ENCODE measurements at regions not wholly inside any gene's neighbourhood (a gene's known extent, or its start where the extent isn't known, plus 50 kb on each side); places are given as distances from the start of the nearest gene placed in this dataset.

DNA sequence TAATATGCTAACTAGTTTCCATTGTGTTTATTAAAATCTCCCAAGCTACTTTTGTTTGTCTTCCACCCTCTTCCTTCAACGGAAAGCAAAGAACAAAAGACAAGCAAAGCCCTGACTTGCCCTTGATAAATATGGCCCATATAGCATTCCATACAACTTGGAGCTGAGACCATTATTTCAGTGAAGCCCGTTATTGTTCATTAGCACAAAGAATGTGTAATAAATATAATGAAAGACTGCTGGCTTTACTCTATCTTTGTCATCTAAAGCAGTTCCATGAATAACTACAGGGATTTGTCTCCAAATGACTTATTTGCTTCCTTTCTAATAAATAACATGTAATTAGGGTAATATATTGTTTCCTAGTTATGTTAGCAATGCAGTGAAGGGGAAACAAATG is 270.7 kb upstream of the TLE4 start:
- no peak for DNase-seq

DNA sequence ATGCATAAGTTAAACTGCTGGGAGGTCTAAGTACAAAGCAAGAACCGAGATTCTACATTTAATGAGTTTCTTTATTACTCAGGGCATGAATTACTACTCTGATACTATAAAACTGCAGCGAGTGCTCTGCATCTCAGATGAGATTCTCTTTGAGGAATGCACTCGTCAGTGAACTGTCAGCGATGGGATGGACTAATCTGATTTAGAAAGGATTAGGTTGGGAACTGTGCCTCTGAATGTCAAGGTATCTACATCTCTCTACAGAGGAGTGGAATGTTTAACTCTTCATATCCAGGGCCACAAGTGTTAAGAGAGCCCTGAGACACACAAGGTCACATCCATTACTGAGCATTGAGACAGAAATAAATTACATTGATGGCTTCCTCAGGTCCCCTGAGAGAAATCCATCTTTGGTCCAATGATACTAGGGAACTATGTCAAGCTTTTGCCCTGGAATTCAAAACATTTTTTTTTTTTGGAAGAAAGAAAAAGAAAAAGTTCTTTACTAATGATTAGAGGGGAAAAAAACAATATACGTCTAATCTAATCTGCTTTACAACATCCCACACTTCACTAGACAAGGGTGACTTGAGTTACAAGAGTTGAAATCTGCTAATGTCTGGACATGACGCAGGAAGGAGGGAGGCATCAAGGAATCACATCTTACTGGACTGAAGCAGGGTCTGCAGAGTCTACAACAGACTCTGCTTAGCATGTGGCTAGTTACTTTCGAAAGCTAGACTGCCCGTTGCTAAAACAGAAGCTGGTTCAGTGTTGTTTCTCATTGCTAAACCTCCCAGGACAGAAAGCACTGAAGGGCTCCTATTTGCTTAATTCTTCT is 270.0 kb upstream of the TLE4 start:
- no peak for DNase-seq

DNA sequence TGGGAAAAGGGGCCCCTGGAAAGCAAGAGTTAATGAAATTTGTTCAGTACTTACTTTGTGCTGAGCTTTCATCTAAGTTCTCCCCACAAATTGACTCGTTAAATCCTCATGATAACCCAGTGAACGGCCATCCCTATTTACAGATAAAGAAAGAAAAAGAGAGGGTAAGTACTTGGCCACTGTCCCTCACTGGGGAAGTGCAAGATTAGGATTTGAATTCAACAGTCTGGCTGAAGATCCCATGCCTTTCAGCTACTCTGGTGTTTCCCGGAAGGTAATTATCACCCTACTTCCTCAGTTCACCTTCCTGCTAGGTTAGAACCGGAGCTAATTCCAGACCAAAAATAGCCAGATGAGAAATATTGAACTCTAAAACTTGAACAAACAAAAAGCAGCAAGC is 269.2 kb upstream of the TLE4 start:
- DNase-seq = no peak

GRCh38 chr9:79308012-79308411 is 263.8 kb upstream of the TLE4 start:
- no peak for DNase-seq

- no peak for DNase-seq
Observed at GRCh38 chr9:79312686-79313421, 258.9 kb upstream of the TLE4 start.

DNA sequence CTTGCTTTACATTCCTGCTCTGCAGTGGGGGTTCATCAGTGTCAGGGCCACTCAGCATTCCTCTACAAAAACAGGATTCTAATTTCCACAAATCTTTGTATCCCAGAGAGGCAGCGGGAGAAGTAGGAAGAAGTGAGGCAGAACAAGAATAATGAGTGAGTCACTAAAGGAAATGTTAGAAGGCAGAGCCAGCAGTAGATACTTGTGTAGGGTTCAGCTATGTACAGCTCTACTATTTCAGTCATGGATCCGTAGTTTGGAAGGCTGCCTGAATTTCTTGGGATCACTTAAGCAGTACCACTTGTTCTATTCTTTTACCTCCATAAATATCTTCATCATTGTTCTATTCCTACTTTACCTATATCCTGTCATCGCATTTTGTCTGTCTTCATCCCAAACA is 246.3 kb upstream of the TLE4 start:
- no peak for DNase-seq

- DNase-seq = no peak
Observed at GRCh38 chr9:79329861-79330260, 241.9 kb upstream of the TLE4 start.

GRCh38 chr9:79334001-79334400 is 237.8 kb upstream of the TLE4 start:
- DNase-seq = no peak

DNA sequence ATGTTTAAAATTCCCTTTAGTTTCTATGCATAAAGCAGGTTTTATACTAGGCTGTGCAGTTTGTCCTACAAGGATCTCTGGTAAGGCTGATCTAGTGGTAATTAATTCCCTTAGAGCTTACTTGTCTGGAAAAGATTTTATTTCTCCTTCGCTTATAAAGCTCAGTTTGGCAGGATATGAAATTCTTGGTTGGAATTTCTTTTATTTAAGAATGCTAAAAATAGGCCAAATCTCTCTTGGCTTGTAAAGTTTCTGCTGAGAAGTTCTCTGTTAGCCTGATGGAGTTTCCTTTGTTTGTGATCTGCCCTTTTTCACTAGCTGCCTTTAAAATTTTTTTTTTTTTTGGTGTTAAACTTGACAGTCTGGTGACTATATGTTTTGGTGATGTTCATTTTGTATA is 237.1 kb upstream of the TLE4 start:
- no peak for DNase-seq

DNA sequence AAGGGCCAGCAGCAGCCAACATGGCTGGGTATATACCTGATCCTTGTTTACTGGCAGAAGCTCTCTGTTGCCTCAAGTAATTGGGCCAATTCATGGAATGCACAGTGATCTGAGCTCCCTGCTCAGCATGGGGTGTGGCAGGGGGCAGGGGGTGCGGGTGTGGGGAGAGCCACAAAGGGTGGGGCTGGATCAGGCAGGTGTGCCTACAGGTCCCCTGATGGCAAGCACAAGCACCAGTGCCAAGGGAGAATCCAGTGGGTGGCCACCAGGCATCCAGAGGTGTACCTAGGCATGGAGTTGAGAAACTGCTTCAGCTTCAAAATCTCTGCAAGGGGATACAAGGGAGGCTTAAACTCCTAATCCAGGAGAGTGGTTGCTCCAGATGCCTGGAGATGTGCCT is 235.8 kb upstream of the TLE4 start:
- DNase-seq = no peak

DNA sequence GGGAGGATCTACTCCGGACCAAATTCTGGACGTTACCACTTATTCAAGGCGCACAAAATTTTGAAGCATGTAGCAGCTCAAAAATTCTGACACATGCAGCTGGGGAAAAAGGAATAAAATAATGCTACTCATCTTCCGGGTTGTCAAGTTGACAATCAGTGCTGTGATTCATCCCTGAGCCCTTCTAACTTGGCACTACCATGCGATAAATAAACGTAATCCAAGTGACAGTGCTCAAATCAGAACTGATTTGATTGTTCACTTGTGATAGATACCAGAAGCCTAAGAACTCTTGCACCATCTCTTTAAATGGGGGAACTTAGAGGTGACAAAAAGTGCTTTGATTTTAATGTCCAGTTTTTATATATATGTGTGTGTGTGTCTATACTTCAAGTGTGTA is 230.2 kb upstream of the TLE4 start:
- DNase-seq = no peak

GRCh38 chr9:79346350-79347020 is 225.3 kb upstream of the TLE4 start:
- no peak for DNase-seq

- no peak for DNase-seq
Observed at GRCh38 chr9:79352322-79352721, 219.4 kb upstream of the TLE4 start.

GRCh38 chr9:79353856-79354520 is 217.8 kb upstream of the TLE4 start:
- DNase-seq = no peak

GRCh38 chr9:79357194-79357593 is 214.6 kb upstream of the TLE4 start:
- no peak for DNase-seq

DNA sequence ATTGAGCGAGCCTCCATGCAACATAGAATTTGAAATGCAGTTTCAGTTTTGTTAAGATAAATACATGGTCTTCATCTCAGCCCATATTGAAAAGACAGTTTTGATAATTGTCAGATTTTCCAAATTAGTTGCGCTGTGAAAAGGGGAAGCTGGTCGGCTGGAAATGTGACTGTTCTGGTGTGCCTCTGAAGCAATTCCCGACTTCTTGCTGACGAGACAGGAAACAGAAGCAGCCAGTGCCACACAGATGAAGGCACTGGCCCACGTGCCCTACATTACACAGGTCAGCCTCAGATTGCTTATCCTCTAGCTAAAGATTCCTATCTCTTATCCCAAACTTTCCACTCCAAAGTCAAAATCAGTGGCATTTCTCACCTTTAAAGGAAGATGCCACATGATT is 214.1 kb upstream of the TLE4 start:
- DNase-seq = no peak

DNA sequence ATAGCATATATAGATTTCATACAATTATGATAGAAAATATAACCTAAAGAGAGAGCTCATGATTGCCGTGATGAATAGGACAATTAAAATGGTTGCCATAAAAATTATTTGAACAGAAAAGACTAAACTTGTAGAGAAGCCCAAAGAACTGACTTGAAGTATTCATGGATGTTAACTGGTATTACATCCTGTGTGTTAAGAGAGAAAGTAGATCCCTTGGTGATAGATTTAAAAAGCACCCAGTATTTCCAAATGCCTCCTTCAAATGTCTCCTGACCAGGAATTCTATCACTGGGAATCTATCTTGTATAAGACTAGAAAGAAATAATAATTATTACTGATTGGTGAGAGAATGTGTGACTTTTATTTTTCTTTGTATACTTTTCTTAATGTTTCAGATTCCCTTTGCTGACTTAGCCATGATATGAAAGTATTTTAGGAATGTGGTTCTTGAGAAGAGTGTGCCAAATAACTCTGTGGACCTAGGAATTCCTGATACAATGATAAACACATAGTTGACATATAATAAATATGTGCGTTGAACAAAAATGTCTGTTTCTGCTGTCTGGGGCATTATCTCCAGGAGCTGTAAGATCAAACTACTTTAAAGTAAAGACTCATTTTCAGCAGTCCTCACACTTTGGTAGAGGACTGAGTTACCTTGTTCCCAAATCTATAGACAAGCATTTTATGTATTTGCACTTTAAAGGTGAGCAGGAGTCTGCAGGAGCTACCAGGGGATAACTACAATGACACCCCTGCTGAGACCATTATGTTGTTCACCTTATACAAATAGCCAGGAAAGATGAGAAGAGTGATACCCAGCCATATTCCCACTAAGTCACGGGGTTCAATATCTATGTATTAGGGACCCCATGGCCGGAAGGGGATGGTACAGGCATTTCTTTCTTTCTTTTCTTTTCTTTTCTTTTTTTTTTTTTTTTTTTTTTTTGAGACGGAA is 211.1 kb upstream of the TLE4 start:
- no peak for DNase-seq

DNA sequence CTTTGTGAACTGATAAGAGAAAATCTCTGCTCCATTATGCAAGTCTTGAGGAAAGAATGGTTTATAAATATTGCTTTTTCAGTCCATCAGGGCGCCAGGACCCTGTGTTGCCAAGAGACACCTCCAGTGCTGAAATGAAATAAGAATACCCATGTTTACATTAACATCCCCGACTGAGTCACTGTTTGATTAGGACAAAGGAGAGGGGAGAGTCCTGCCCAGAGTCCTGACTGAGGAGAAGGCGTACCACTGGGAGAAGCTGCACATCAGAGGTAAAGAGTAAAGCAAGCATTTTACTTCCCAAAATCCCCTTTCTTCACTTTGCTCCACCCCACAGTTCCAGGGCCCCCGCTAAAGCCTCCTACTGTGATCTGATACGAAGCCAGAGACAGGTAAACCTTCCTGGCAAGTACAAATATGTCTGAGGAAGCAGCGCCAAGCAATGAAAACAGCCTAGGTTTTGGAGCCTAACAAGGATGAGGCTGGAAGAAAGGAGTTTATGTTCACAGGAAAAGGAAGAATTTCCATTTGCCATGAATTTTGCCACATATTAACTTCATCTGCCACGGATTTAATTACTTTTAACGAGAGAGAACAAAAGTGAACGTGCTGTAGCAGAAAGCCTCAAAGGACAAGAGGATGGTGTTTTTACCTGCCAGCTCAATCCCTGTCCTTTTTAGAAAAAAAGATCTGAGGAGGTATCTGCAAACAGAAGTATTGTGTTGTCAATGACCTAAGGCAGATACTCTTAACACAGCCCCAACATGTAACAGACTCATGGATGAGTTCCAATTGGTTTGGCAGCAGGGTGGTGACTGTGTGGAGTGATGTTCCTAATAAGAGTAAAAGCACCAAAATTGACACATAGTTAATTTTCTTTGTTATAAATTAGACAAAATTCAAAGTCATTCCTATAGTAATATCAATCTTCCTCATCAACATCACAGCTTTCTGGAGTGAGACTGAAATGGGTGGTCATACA is 209.4 kb upstream of the TLE4 start:
- DNase-seq = no peak

- DNase-seq = no peak
Observed at GRCh38 chr9:79369676-79370075, 202.1 kb upstream of the TLE4 start.

GRCh38 chr9:79371301-79371700 is 200.5 kb upstream of the TLE4 start:
- DNase-seq = no peak
